HL-60 (cell line): ENCODE measurements at regions not wholly inside any gene's neighbourhood (a gene's known extent, or its start where the extent isn't known, plus 50 kb on each side); places are given as distances from the start of the nearest gene placed in this dataset.

Source experiments
- DNase-seq, 2 experiments: peaks; one replicate each; pipeline ENCODE4 v3.0.0-alpha.2; 2010 to 2020; ENCODE audit warnings: low read depth in 1 of 2, low spot score in 1 of 2
- H3K27ac ChIP-seq: fragments of 250-450 bp; sonication (Bioruptor Pico); replicated peaks from 2 replicates; pipeline ENCODE4 v1.5.1; 2020; ENCODE audit warnings: mild to moderate bottlenecking, moderate library complexity
- H3K27me3 ChIP-seq: fragments of 250-450 bp; sonication (Bioruptor Pico); 2 replicates; pipeline ENCODE4 v1.5.1; 2021; ENCODE audit warnings: mild to moderate bottlenecking, moderate library complexity; ENCODE audit not compliant: insufficient read depth, poor library complexity, severe bottlenecking
- H3K4me3 ChIP-seq: replicated peaks from 2 replicates; pipeline ENCODE4 v1.5.1; 2011; ENCODE audit warnings: mild to moderate bottlenecking, control low read depth, low read length; ENCODE audit not compliant: insufficient read depth
- GABPA ChIP-seq: IDR thresholded peaks from 2 replicates; pipeline ENCODE4 v1.6.1; 2012; ENCODE audit warnings: low read depth
- POLR2AphosphoS5 ChIP-seq: IDR thresholded peaks from 2 replicates; pipeline ENCODE4 v1.6.1; 2012; ENCODE audit warnings: low read depth
- SPI1 ChIP-seq: IDR thresholded peaks from 2 replicates; pipeline ENCODE4 v1.6.1; 2012; ENCODE audit warnings: low read depth, mild to moderate bottlenecking, borderline replicate concordance
- TF ChIP-seq, protein P1 (sequence below): IDR thresholded peaks from 2 replicates; pipeline ENCODE4 v1.6.1; 2012; ENCODE audit warnings: low read depth; ENCODE audit not compliant: insufficient replicate concordance
- TF ChIP-seq, protein P2 (sequence below): IDR thresholded peaks from one replicate; pipeline ENCODE4 v1.5.1; 2011; ENCODE audit warnings: low read length, control low read depth, inconsistent platforms; ENCODE audit not compliant: insufficient read depth

DNA sequence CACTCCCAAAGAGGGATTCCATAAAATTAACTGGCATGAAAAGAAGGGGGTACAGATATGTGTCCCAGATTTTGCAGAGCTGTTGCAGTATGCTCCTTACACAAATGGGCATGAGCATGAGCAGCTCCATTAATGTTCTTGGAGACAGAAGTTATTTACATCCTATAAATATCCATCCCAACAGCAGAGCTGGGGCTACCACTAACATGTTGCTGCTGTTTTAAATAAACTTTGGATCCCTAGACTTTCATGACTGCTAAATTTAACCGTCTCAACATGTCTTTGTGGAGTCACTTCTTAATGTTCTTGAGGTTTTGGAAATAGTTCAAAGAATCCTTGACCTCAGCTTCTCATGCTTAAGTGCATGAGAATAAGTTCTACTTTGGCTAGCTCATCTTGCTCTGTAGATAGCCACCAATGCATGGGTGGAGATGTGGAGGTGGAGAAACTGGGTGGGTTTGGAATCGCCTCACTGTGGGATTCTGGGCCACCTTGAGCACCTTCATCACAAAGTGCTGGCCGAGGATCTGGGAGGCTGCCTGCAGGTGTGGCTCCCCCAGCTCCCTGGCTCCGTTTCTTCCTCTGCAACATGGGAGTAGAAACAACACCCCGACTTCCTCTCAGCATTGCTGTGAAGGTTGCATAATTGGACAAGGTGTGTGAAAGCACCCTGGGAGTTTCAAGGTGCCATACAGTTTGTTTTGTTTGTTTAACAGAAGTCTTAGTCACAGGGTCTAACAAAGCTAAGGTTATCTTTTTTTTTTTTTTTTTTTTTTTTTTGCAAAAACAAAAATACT, 307.2 kb downstream of the MYCN start:
- no peaks in the 10 kb centered on the region for H3K27me3 ChIP-seq
- TF ChIP-seq POLR2AphosphoS5 (no peak), SPI1 (no peak), GABPA (no peak)
- TF ChIP-seq, protein P1, sequence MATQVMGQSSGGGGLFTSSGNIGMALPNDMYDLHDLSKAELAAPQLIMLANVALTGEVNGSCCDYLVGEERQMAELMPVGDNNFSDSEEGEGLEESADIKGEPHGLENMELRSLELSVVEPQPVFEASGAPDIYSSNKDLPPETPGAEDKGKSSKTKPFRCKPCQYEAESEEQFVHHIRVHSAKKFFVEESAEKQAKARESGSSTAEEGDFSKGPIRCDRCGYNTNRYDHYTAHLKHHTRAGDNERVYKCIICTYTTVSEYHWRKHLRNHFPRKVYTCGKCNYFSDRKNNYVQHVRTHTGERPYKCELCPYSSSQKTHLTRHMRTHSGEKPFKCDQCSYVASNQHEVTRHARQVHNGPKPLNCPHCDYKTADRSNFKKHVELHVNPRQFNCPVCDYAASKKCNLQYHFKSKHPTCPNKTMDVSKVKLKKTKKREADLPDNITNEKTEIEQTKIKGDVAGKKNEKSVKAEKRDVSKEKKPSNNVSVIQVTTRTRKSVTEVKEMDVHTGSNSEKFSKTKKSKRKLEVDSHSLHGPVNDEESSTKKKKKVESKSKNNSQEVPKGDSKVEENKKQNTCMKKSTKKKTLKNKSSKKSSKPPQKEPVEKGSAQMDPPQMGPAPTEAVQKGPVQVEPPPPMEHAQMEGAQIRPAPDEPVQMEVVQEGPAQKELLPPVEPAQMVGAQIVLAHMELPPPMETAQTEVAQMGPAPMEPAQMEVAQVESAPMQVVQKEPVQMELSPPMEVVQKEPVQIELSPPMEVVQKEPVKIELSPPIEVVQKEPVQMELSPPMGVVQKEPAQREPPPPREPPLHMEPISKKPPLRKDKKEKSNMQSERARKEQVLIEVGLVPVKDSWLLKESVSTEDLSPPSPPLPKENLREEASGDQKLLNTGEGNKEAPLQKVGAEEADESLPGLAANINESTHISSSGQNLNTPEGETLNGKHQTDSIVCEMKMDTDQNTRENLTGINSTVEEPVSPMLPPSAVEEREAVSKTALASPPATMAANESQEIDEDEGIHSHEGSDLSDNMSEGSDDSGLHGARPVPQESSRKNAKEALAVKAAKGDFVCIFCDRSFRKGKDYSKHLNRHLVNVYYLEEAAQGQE, result no peak
- TF ChIP-seq, protein P2, sequence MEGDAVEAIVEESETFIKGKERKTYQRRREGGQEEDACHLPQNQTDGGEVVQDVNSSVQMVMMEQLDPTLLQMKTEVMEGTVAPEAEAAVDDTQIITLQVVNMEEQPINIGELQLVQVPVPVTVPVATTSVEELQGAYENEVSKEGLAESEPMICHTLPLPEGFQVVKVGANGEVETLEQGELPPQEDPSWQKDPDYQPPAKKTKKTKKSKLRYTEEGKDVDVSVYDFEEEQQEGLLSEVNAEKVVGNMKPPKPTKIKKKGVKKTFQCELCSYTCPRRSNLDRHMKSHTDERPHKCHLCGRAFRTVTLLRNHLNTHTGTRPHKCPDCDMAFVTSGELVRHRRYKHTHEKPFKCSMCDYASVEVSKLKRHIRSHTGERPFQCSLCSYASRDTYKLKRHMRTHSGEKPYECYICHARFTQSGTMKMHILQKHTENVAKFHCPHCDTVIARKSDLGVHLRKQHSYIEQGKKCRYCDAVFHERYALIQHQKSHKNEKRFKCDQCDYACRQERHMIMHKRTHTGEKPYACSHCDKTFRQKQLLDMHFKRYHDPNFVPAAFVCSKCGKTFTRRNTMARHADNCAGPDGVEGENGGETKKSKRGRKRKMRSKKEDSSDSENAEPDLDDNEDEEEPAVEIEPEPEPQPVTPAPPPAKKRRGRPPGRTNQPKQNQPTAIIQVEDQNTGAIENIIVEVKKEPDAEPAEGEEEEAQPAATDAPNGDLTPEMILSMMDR, result no peak
- no peak overlapping the region for H3K4me3 ChIP-seq
- no peak overlapping the region for H3K27ac ChIP-seq
- no peak for DNase-seq

DNA sequence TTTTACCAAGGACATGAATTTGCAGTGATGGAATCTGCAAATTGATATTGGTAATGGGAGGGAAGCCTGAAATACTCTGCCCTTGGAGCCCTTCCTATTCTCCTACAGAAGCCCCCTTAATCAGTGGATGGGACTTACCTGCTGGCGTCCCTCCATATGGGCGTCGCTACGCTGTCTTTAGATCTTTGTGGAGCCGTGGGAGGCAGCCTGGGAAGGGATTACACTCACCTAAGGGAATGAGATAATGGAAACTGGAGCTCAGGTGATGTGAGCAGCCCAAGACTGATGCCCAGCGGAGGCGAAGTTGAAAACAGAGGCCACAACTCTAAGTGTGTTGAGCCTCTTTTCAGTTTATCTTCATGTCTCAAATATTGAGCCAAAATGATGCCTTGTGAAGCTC, 306.6 kb downstream of the MYCN start:
- Histone ChIP-seq H3K4me3 (no peak overlapping the region), H3K27ac (no peak overlapping the region), H3K27me3 (no peaks in the 10 kb centered on the region)
- DNase-seq, result no peak
- TF ChIP-seq, protein P2, result no peak
- TF ChIP-seq, protein P1, result no peak
- TF ChIP-seq POLR2AphosphoS5, result no peak

DNA sequence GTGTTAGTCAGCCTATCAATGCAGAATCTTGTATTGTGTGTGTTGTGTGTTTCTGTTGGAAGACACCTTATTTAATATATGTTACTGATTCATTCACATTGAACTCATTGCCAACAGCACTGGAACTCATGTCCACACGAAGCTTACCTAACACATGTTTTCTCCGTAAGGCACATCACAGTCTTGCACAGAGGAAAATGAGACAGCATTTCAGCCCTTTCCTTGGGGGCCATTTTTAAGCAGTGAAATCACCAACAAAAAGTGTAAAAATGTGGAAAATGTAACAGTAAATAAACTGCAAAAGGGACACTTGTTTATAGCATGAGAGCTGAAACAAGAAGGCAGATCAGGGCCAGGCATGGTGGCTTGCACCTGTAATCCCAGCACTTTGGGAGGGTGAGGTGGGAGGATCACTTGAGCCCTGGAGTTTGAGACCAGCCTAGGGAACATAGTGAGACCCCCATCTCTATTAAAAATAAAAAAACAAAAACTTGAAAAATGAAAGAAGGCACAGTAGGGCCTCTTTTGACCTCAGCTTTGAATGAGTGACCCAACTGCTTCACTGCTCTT, 306.0 kb downstream of the MYCN start:
- TF ChIP-seq SPI1, result no peak
- no peak for TF ChIP-seq POLR2AphosphoS5
- TF ChIP-seq, protein P1, result no peak
- TF ChIP-seq, protein P2, result no peak
- TF ChIP-seq GABPA, result no peak
- no peak overlapping the region for H3K27ac ChIP-seq
- H3K4me3 ChIP-seq, result no peak overlapping the region
- DNase-seq, result no peak
- no peaks in the 10 kb centered on the region for H3K27me3 ChIP-seq
